ENCODE measurements at regions not wholly inside any gene's neighbourhood (a gene's known extent, or its start where the extent isn't known, plus 50 kb on each side); places are given as distances from the start of the nearest gene placed in this dataset.

GRCh38 chr2:5590886-5591285, 101.3 kb upstream of the SOX11 start:
- TF ChIP-seq GATA3 (IDR thresholded peaks at IDR 0.05; ENCODE audit: borderline replicate concordance), result no peak
- TF ChIP-seq, protein P1, sequence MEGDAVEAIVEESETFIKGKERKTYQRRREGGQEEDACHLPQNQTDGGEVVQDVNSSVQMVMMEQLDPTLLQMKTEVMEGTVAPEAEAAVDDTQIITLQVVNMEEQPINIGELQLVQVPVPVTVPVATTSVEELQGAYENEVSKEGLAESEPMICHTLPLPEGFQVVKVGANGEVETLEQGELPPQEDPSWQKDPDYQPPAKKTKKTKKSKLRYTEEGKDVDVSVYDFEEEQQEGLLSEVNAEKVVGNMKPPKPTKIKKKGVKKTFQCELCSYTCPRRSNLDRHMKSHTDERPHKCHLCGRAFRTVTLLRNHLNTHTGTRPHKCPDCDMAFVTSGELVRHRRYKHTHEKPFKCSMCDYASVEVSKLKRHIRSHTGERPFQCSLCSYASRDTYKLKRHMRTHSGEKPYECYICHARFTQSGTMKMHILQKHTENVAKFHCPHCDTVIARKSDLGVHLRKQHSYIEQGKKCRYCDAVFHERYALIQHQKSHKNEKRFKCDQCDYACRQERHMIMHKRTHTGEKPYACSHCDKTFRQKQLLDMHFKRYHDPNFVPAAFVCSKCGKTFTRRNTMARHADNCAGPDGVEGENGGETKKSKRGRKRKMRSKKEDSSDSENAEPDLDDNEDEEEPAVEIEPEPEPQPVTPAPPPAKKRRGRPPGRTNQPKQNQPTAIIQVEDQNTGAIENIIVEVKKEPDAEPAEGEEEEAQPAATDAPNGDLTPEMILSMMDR (IDR thresholded peaks at IDR 0.05), result no peak
- TF ChIP-seq KDM1A (IDR thresholded peaks at IDR 0.05; ENCODE audit: low read depth), result no peak
- TF ChIP-seq EHMT2 (IDR thresholded peaks at IDR 0.05; ENCODE audit: low read depth), result no peak
- no peak for TF ChIP-seq ZFP36 (IDR thresholded peaks at IDR 0.05; ENCODE audit: borderline replicate concordance, partially characterized antibody)
- no peak for TF ChIP-seq CBX8 (IDR thresholded peaks at IDR 0.05)
